HCT116 (cell line): ENCODE measurements at regions not wholly inside any gene's neighbourhood (a gene's known extent, or its start where the extent isn't known, plus 50 kb on each side); places are given as distances from the start of the nearest gene placed in this dataset.

Source experiments
- ATAC-seq: fragments of 200-7000 bp; cut with Tn5 transposase; 2 replicates; pipeline ENCODE4 v1.9.1; 2020; ENCODE audit warnings: mild to moderate bottlenecking, moderate library complexity
- BruUV-seq: library from RNA; stranded (reverse); fragments of 400-500 nt; replicated peaks from 2 replicates; lab custom pipeline; 2021; lab: Mats Ljungman, UMichigan
- CTCF ChIA-PET: fragments of 300-600 bp; sonication (Branson Sonifier 250); formaldehyde crosslinking; loops from one replicate; lab custom pipeline; 2021; ENCODE audit warnings: antibody characterized with exemption; lab: Charles Lee
- POLR2A ChIA-PET: fragments of 300-600, 350-600 bp; sonication (Branson Sonifier 250); formaldehyde crosslinking; loops from one replicate; lab custom pipeline; 2021; ENCODE audit warnings: antibody characterized with exemption; lab: Charles Lee
- RAD21 ChIA-PET, 2 experiments: fragments of 300-600 bp; sonication (Branson Sonifier 250); formaldehyde crosslinking; loops; one replicate each; lab custom pipeline; 2023; ENCODE audit warnings: low total read pairs in 2 of 2; ENCODE audit not compliant: uncharacterized antibody in 2 of 2, unreplicated experiment in 2 of 2, low non-redundant PET in 1 of 2; lab: Charles Lee
- DNase-seq: peaks from one replicate; pipeline ENCODE4 v3.0.0-alpha.2; 2010; ENCODE audit warnings: low read depth, low spot score
- H2AFZ ChIP-seq: fragments of 200-600 bp; shearing (Covaris generic), sonication (generic); 2 replicates; pipeline ENCODE4 v1.6.1; 2017; ENCODE audit warnings: low read depth, mixed run types, mixed read lengths, antibody characterized with exemption, low read length; ENCODE audit not compliant: poor library complexity, severe bottlenecking
- H3K27ac ChIP-seq: 2 replicates; pipeline ENCODE4 v1.5.1; 2012; ENCODE audit warnings: low read depth, low read length
- H3K27me3 ChIP-seq: fragments of 200-600 bp; sonication (generic); 2 replicates; pipeline ENCODE4 v1.6.1; 2016; ENCODE audit warnings: mixed run types, low read length, mixed read lengths; ENCODE audit not compliant: insufficient read depth
- H3K36me3 ChIP-seq, 2 experiments: fragments of 200-500 bp in 1 of 2; fragments of 200-600 bp in 1 of 2; sonication (Bioruptor generic) in 1 of 2; sonication (generic) in 1 of 2; 2 replicates each; pipeline versions ENCODE4 v1.5.1 to v1.6.1; 2014 to 2016; ENCODE audit warnings: low read length in 2 of 2, inconsistent platforms in 1 of 2, mixed read lengths in 1 of 2, mixed run types in 1 of 2; ENCODE audit not compliant: insufficient read depth in 2 of 2, control insufficient read depth in 1 of 2
- H3K4me1 ChIP-seq, 2 experiments: fragments of 200-600 bp in 1 of 2; sonication (generic) in 1 of 2; 2 replicates each; pipeline versions ENCODE4 v1.5.1 to v1.6.1; 2012 to 2017; ENCODE audit warnings: low read length in 2 of 2, inconsistent platforms in 1 of 2, mild to moderate bottlenecking in 1 of 2, mixed read lengths in 1 of 2, mixed run types in 1 of 2, moderate library complexity in 1 of 2; ENCODE audit not compliant: insufficient read depth in 2 of 2, control insufficient read depth in 1 of 2
- H3K4me2 ChIP-seq: fragments of 200-600 bp; sonication (generic); 2 replicates; pipeline ENCODE4 v1.6.1; 2017; ENCODE audit warnings: mixed run types, low read length, mixed read lengths
- H3K4me3 ChIP-seq, 2 experiments: fragments of 200-600 bp in 1 of 2; sonication (generic) in 1 of 2; replicated peaks in 1 of 2; 2 replicates each; pipeline ENCODE4 v1.5.1; 2011 to 2016; ENCODE audit warnings: low read length in 2 of 2, control low read depth in 1 of 2, low read depth in 1 of 2, mild to moderate bottlenecking in 1 of 2, mixed read lengths in 1 of 2, mixed run types in 1 of 2
- H3K79me2 ChIP-seq: fragments of 200-600 bp; sonication (generic); 2 replicates; pipeline ENCODE4 v1.6.1; 2017; ENCODE audit warnings: mild to moderate bottlenecking, mixed run types, low read length, moderate library complexity, mixed read lengths; ENCODE audit not compliant: insufficient read depth
- H3K9ac ChIP-seq: fragments of 200-600 bp; sonication (generic); 2 replicates; pipeline ENCODE4 v1.6.1; 2016; ENCODE audit warnings: low read length, mixed read lengths
- H3K9me2 ChIP-seq: fragments of 200-600 bp; sonication (generic), shearing (Covaris generic); 2 replicates; pipeline ENCODE4 v1.6.1; 2017; ENCODE audit warnings: mixed run types, mild to moderate bottlenecking, moderate library complexity; ENCODE audit not compliant: insufficient read depth
- H3K9me3 ChIP-seq, 2 experiments: fragments of 200-500 bp in 1 of 2; fragments of 200-600 bp in 1 of 2; sonication (Bioruptor generic) in 1 of 2; sonication (generic) in 1 of 2; 2 replicates each; pipeline ENCODE4 v1.6.1; 2014 to 2017; ENCODE audit warnings: low read length in 2 of 2, mixed read lengths in 2 of 2, inconsistent platforms in 1 of 2, low read depth in 1 of 2, mild to moderate bottlenecking in 1 of 2, mixed run types in 1 of 2, moderate library complexity in 1 of 2; ENCODE audit not compliant: control insufficient read depth in 1 of 2, insufficient read depth in 1 of 2
- H4K20me1 ChIP-seq: fragments of 200-600 bp; sonication (generic), shearing (Covaris generic); 2 replicates; pipeline ENCODE4 v1.6.1; 2017; ENCODE audit warnings: mixed run types, mild to moderate bottlenecking, moderate library complexity; ENCODE audit not compliant: insufficient read depth
- FOSL1 ChIP-seq: IDR thresholded peaks from 2 replicates; pipeline ENCODE4 v1.6.1; 2012; ENCODE audit warnings: low read depth
- SRF ChIP-seq: IDR thresholded peaks from 2 replicates; pipeline ENCODE4 v1.6.1; 2012; ENCODE audit warnings: low read depth
- YY1 ChIP-seq: IDR thresholded peaks from 2 replicates; pipeline ENCODE4 v1.6.1; 2011; ENCODE audit warnings: low read length, low read depth, moderate library complexity, mild to moderate bottlenecking; ENCODE audit not compliant: insufficient replicate concordance; ENCODE audit errors: extremely low read depth
- intact Hi-C: fragments of 100-400 bp; cut with micrococcal nuclease; formaldehyde crosslinking; loops from 2 replicates; pipeline ENCODE4 v1.10.0; 2022
- TF ChIP-seq, protein P1 (sequence below): IDR thresholded peaks from 2 replicates; pipeline ENCODE4 v1.6.1; 2012; ENCODE audit warnings: low read depth

DNA sequence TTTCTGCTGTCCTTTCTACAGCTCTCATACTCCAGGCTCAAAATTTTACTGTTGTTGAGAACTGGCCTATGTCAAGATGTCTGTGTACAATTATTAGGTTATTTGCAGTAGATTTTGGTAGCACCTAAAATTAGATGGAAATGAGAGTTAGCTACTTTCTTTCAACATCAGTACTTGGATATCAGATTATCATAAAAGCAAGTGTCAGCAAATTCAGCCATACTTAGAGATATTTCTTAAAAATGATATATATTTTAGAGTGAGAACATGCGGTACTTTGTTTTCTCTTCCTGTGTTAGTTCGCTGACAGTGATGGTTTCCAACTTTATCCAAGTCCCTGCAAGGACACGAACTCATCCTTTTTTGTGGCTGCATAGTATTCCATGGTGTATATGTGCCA is 351.8 kb upstream of the LRRC7 start:
- no peaks in the 10 kb centered on the region for H3K9me2 ChIP-seq
- no peaks in the 10 kb centered on the region for H3K36me3 ChIP-seq
- intact Hi-C loops: no loop called here
- no peak overlapping the region for H3K4me2 ChIP-seq
- no peak for ATAC-seq
- H3K9me3 ChIP-seq: no peaks in the 10 kb centered on the region
- POLR2A ChIA-PET: no interaction called here
- TF ChIP-seq FOSL1 (no peak), SRF (no peak)
- TF ChIP-seq, all 23 proteins: peak for 0
- Histone ChIP-seq H3K4me1 (no peaks in the 10 kb centered on the region), H3K4me3 (no peak overlapping the region), H3K79me2 (no peaks in the 10 kb centered on the region), H4K20me1 (no peaks in the 10 kb centered on the region), H3K27ac (no peak overlapping the region), H3K27me3 (no peaks in the 10 kb centered on the region), H2AFZ (no peak overlapping the region), H3K9ac (no peak overlapping the region)
- ChIA-PET RAD21 (no interaction called here), CTCF (no interaction called here)
- DNase-seq: no peak
- BruUV-seq: no TSS peak

GRCh38 chr1:69220672-69221071 is 347.1 kb upstream of the LRRC7 start:
- H3K9me2 ChIP-seq: no peaks in the 10 kb centered on the region
- H3K79me2 ChIP-seq: no peaks in the 10 kb centered on the region
- no peak overlapping the region for H2AFZ ChIP-seq
- BruUV-seq: no TSS peak
- POLR2A ChIA-PET: no interaction called here
- TF ChIP-seq, protein P1, sequence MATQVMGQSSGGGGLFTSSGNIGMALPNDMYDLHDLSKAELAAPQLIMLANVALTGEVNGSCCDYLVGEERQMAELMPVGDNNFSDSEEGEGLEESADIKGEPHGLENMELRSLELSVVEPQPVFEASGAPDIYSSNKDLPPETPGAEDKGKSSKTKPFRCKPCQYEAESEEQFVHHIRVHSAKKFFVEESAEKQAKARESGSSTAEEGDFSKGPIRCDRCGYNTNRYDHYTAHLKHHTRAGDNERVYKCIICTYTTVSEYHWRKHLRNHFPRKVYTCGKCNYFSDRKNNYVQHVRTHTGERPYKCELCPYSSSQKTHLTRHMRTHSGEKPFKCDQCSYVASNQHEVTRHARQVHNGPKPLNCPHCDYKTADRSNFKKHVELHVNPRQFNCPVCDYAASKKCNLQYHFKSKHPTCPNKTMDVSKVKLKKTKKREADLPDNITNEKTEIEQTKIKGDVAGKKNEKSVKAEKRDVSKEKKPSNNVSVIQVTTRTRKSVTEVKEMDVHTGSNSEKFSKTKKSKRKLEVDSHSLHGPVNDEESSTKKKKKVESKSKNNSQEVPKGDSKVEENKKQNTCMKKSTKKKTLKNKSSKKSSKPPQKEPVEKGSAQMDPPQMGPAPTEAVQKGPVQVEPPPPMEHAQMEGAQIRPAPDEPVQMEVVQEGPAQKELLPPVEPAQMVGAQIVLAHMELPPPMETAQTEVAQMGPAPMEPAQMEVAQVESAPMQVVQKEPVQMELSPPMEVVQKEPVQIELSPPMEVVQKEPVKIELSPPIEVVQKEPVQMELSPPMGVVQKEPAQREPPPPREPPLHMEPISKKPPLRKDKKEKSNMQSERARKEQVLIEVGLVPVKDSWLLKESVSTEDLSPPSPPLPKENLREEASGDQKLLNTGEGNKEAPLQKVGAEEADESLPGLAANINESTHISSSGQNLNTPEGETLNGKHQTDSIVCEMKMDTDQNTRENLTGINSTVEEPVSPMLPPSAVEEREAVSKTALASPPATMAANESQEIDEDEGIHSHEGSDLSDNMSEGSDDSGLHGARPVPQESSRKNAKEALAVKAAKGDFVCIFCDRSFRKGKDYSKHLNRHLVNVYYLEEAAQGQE: no peak
- TF ChIP-seq YY1: no peak
- TF ChIP-seq, all 23 proteins: peak for 0
- ChIA-PET CTCF (no interaction called here), RAD21 (interaction anchor here in 1 of 2 experiments (0.9 kb wide), 1 partner anchor 22 kb away, joined by 4 read pairs; no protein-coding TSS in a partner anchor)
- peaks cover 3% of the 10 kb centered on the region; the same call in 1 of the 2 replicates for H3K27me3 ChIP-seq
- H3K9ac ChIP-seq: no peak overlapping the region
- no peak for ATAC-seq
- H3K9me3 ChIP-seq: no peaks in the 10 kb centered on the region
- DNase-seq: no peak
- H3K36me3 ChIP-seq: no peaks in the 10 kb centered on the region
- no peak overlapping the region for H3K27ac ChIP-seq
- no peak overlapping the region for H3K4me2 ChIP-seq
- H4K20me1 ChIP-seq: no peaks in the 10 kb centered on the region
- no peak overlapping the region for H3K4me3 ChIP-seq
- no peaks in the 10 kb centered on the region for H3K4me1 ChIP-seq
- intact Hi-C loops: no loop called here
